Dedifferentiated amniotic fluid mesenchymal stem cell (primary cell): ENCODE measurements at regions not wholly inside any gene's neighbourhood (a gene's known extent, or its start where the extent isn't known, plus 50 kb on each side); places are given as distances from the start of the nearest gene placed in this dataset.
"Not testable (repeated sequence)": the region's sequence is repeated elsewhere in the genome, so short reads cannot be mapped to it uniquely, and the experiment has no call there.

Experiments
- DNase-seq: peaks from one replicate; pipeline ENCODE4 v3.0.0-alpha.2; 2016; ENCODE audit errors: extremely low spot score

- no peak for DNase-seq
Measured at GRCh38 chr4:131638781-131639180, 1510.3 kb upstream of the PCDH10 start.

- no peak for DNase-seq
Measured at GRCh38 chr4:131644619-131645018, 1504.5 kb upstream of the PCDH10 start.

GRCh38 chr4:131649227-131649626 is 1499.9 kb upstream of the PCDH10 start:
- DNase-seq: no peak

GRCh38 chr4:131650951-131651350 is 1498.1 kb upstream of the PCDH10 start:
- DNase-seq: no peak

GRCh38 chr4:131683314-131683713 is 1465.8 kb upstream of the PCDH10 start:
- DNase-seq: not testable (repeated sequence)

GRCh38 chr4:131721883-131722282 is 1427.2 kb upstream of the PCDH10 start:
- DNase-seq: no peak

GRCh38 chr4:131723069-131723468 is 1426.0 kb upstream of the PCDH10 start:
- not testable (repeated sequence) for DNase-seq

- DNase-seq: not testable (repeated sequence)
Measured at GRCh38 chr4:131724847-131725246, 1424.2 kb upstream of the PCDH10 start.

GRCh38 chr4:131725521-131725920 is 1423.6 kb upstream of the PCDH10 start:
- DNase-seq: not testable (repeated sequence)

GRCh38 chr4:131726940-131727339 is 1422.2 kb upstream of the PCDH10 start:
- DNase-seq: not testable (repeated sequence)

- DNase-seq: not testable (repeated sequence)
Measured at GRCh38 chr4:131727418-131727817, 1421.7 kb upstream of the PCDH10 start.

- not testable (repeated sequence) for DNase-seq
Measured at GRCh38 chr4:131729205-131729604, 1419.9 kb upstream of the PCDH10 start.

GRCh38 chr4:131729716-131730398 is 1419.2 kb upstream of the PCDH10 start:
- not testable (repeated sequence) for DNase-seq

- not testable (repeated sequence) for DNase-seq
Measured at GRCh38 chr4:131730574-131730973, 1418.5 kb upstream of the PCDH10 start.

GRCh38 chr4:131732034-131732630 is 1417.0 kb upstream of the PCDH10 start:
- DNase-seq: not testable (repeated sequence)

- DNase-seq: not testable (repeated sequence)
Measured at GRCh38 chr4:131734321-131734720, 1414.8 kb upstream of the PCDH10 start.

GRCh38 chr4:131734851-131735385 is 1414.2 kb upstream of the PCDH10 start:
- not testable (repeated sequence) for DNase-seq

GRCh38 chr4:131738991-131739390 is 1410.1 kb upstream of the PCDH10 start:
- DNase-seq: not testable (repeated sequence)

GRCh38 chr4:131741836-131742235 is 1407.3 kb upstream of the PCDH10 start:
- not testable (repeated sequence) for DNase-seq

- not testable (repeated sequence) for DNase-seq
Measured at GRCh38 chr4:131742536-131743205, 1406.4 kb upstream of the PCDH10 start.

- DNase-seq: not testable (repeated sequence)
Measured at GRCh38 chr4:131743348-131743747, 1405.7 kb upstream of the PCDH10 start.

GRCh38 chr4:131747203-131747602 is 1401.9 kb upstream of the PCDH10 start:
- DNase-seq: not testable (repeated sequence)
